ENCODE measurements at regions not wholly inside any gene's neighbourhood (a gene's known extent, or its start where the extent isn't known, plus 50 kb on each side); places are given as distances from the start of the nearest gene placed in this dataset.

DNA sequence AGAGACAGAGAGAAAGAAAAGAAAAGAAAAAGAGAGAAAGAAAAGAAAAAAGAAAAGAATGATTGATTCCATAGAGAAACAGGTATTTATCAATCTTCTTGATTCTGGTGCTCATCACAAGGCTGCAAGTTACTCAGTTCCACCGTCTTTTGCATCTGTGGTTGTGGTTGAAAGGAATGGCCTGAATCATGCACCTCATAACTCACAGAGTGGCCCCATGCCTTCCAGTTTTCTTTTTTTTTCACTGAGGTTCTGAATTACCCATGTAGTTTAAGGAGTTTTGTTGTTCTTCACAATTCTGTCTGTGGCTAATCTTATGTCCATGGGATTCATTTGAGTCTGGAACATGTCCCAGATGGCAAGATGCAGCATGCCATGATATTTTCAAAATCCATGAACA is 156.0 kb downstream of the ZNF33B start:
- CTCF ChIA-PET: no interaction called here
- Histone ChIP-seq H3K27ac (ENCODE audit: low read length in 2 of 2) (no peak overlapping the region), H2AFZ (ENCODE audit: insufficient read depth, low read depth, low read length, poor library complexity, severe bottlenecking) (no peak overlapping the region), H3K9me3 (ENCODE audit: control extremely low read depth in 1 of 3, control insufficient read depth in 2 of 3, insufficient read depth in 1 of 3, low read length in 2 of 3) (peaks cover 0 to 7% (median 0%) of the 10 kb centered on the region in 3 donors), H3K36me3 (replicated peaks in 1 of 2; ENCODE audit: control extremely low read depth in 1 of 2, control insufficient read depth in 1 of 2, extremely low read depth in 1 of 2, insufficient read depth in 2 of 2, low read length in 1 of 2) (no peaks in the 10 kb centered on the region), H3K9ac (ENCODE audit: low read length) (no peak overlapping the region), H4K20me1 (ENCODE audit: control insufficient read depth, insufficient read depth, low read length, poor library complexity, severe bottlenecking) (no peaks in the 10 kb centered on the region), H3K79me2 (ENCODE audit: control insufficient read depth, insufficient read depth, low read length) (no peaks in the 10 kb centered on the region), H3K27me3 (replicated peaks in 1 of 4; ENCODE audit: control extremely low read depth in 1 of 4, control insufficient read depth in 3 of 4, insufficient read depth in 4 of 4, low read length in 3 of 4) (no peaks in the 10 kb centered on the region), H3K4me2 (replicated peaks; ENCODE audit: low read depth, low read length, poor library complexity, severe bottlenecking) (no peak overlapping the region), H3K4me1 (ENCODE audit: control insufficient read depth in 2 of 2, insufficient read depth in 2 of 2, low read length in 2 of 2) (no peaks in the 10 kb centered on the region), H3K4me3 (ENCODE audit: control extremely low read depth in 1 of 5, extremely low read depth in 1 of 5, insufficient read depth in 1 of 5, low read depth in 2 of 5, low read length in 4 of 5) (no peak overlapping the region)
- POLR2A ChIA-PET: no interaction called here
- H3K9me3 Mint-ChIP-seq (ENCODE audit: insufficient read depth): no peaks in the 10 kb centered on the region
- H3K4me3 Mint-ChIP-seq: no peak overlapping the region
- no CpG with 5 or more reads among the region's 1 CpG for WGBS (ENCODE audit: insufficient coverage)
- H3K4me1 Mint-ChIP-seq: no peaks in the 10 kb centered on the region
- H3K27ac Mint-ChIP-seq: no peak overlapping the region
- no peak for DNase-seq
- intact Hi-C loops (cut with micrococcal nuclease): no loop called here
- TF ChIP-seq, protein P1, sequence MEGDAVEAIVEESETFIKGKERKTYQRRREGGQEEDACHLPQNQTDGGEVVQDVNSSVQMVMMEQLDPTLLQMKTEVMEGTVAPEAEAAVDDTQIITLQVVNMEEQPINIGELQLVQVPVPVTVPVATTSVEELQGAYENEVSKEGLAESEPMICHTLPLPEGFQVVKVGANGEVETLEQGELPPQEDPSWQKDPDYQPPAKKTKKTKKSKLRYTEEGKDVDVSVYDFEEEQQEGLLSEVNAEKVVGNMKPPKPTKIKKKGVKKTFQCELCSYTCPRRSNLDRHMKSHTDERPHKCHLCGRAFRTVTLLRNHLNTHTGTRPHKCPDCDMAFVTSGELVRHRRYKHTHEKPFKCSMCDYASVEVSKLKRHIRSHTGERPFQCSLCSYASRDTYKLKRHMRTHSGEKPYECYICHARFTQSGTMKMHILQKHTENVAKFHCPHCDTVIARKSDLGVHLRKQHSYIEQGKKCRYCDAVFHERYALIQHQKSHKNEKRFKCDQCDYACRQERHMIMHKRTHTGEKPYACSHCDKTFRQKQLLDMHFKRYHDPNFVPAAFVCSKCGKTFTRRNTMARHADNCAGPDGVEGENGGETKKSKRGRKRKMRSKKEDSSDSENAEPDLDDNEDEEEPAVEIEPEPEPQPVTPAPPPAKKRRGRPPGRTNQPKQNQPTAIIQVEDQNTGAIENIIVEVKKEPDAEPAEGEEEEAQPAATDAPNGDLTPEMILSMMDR (IDR thresholded peaks at IDR 0.05): no peak
- TF ChIP-seq EZH2 (IDR thresholded peaks at IDR 0.05; ENCODE audit: borderline replicate concordance, insufficient read depth, low read depth, low read length, poor library complexity, severe bottlenecking): no peak
- H3K27me3 Mint-ChIP-seq: peaks cover 13% of the 10 kb centered on the region
- no peak for ATAC-seq (ENCODE audit: low read depth)

DNA sequence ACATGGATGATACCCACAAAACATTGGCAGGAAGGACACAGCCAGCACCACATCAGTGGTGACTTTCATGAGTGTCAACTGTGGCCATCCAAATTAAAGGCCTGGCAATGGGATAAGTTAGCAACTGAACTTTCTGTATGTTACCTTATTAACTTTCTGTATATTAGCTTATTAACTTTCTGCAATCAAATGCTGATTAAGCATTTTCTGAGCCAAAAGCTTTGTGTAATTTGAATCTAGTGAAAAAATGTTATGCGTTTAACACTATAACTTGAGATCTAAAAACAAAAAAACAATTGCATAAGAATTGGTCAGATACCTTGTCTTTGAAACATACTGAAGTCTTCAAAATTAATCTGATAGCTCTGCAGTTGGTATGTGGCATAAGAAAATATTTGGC is 159.3 kb downstream of the ZNF33B start:
- no peak for TF ChIP-seq EZH2 (IDR thresholded peaks at IDR 0.05; ENCODE audit: borderline replicate concordance, insufficient read depth, low read depth, low read length, poor library complexity, severe bottlenecking)
- TF ChIP-seq, protein P1 (IDR thresholded peaks at IDR 0.05): no peak
- Mint-ChIP-seq H3K4me3 (no peak overlapping the region), H3K27me3 (peaks cover 29% of the 10 kb centered on the region), H3K4me1 (no peaks in the 10 kb centered on the region), H3K9me3 (ENCODE audit: insufficient read depth) (no peaks in the 10 kb centered on the region), H3K27ac (no peak overlapping the region)
- H3K79me2 ChIP-seq (ENCODE audit: control insufficient read depth, insufficient read depth, low read length): no peaks in the 10 kb centered on the region
- H3K36me3 ChIP-seq (replicated peaks in 1 of 2; ENCODE audit: control extremely low read depth in 1 of 2, control insufficient read depth in 1 of 2, extremely low read depth in 1 of 2, insufficient read depth in 2 of 2, low read length in 1 of 2): no peaks in the 10 kb centered on the region
- H3K9me3 ChIP-seq (ENCODE audit: control extremely low read depth in 1 of 3, control insufficient read depth in 2 of 3, insufficient read depth in 1 of 3, low read length in 2 of 3): peaks cover 0 to 20% (median 0%) of the 10 kb centered on the region in 3 donors
- H3K9ac ChIP-seq (ENCODE audit: low read length): no peak overlapping the region
- ChIA-PET CTCF (no interaction called here), POLR2A (no interaction called here)
- peaks cover 0 to 16% (median 0%) of the 10 kb centered on the region in 4 experiments for H3K27me3 ChIP-seq (replicated peaks in 1 of 4; ENCODE audit: control extremely low read depth in 1 of 4, control insufficient read depth in 3 of 4, insufficient read depth in 4 of 4, low read length in 3 of 4)
- H3K4me1 ChIP-seq (ENCODE audit: control insufficient read depth in 2 of 2, insufficient read depth in 2 of 2, low read length in 2 of 2): no peaks in the 10 kb centered on the region
- no peak overlapping the region for H3K4me3 ChIP-seq (ENCODE audit: control extremely low read depth in 1 of 5, extremely low read depth in 1 of 5, insufficient read depth in 1 of 5, low read depth in 2 of 5, low read length in 4 of 5)
- H4K20me1 ChIP-seq (ENCODE audit: control insufficient read depth, insufficient read depth, low read length, poor library complexity, severe bottlenecking): no peaks in the 10 kb centered on the region
- intact Hi-C loops (cut with micrococcal nuclease): no loop called here
- ATAC-seq (ENCODE audit: low read depth) (no peak), DNase-seq (no peak)
- no peak overlapping the region for H3K27ac ChIP-seq (ENCODE audit: low read length in 2 of 2)
- H3K4me2 ChIP-seq (replicated peaks; ENCODE audit: low read depth, low read length, poor library complexity, severe bottlenecking): no peak overlapping the region
- WGBS (ENCODE audit: insufficient coverage): no CpG with 5 or more reads among the region's 1 CpG
- no peak overlapping the region for H2AFZ ChIP-seq (ENCODE audit: insufficient read depth, low read depth, low read length, poor library complexity, severe bottlenecking)

All from B cell (primary cell).